Activated naive CD8-positive, alpha-beta T cell treated with anti-CD3 and anti-CD28 coated beads, Interleukin-2, amount 10 ng/mL, durations not matched to agents 7 days and 5 days (primary cell): ENCODE measurements at regions not wholly inside any gene's neighbourhood (a gene's known extent, or its start where the extent isn't known, plus 50 kb on each side); places are given as distances from the start of the nearest gene placed in this dataset.
"Not testable (repeated sequence)": the region's sequence is repeated elsewhere in the genome, so short reads cannot be mapped to it uniquely, and the experiment has no call there.

Experiments
- ATAC-seq: fragments of 150-1000 bp; cut with Tn5 transposase; one replicate; pipeline ENCODE4 v1.10.0; 2021; ENCODE audit warnings: low read depth, moderate library complexity
- POLR2A ChIA-PET: fragments of 350-600 bp; sonication (Branson Sonifier 250); formaldehyde crosslinking; loops from one replicate; lab custom pipeline; 2021; ENCODE audit warnings: antibody characterized with exemption; lab: Charles Lee
- DNase-seq: peaks from one replicate; pipeline ENCODE4 v3.0.0; 2021
- H3K27ac Mint-ChIP-seq: one replicate; pipeline ENCODE4 v1.8.0; 2022; ENCODE audit warnings: mild to moderate bottlenecking, mixed read lengths
- H3K27me3 Mint-ChIP-seq: one replicate; pipeline ENCODE4 v1.8.0; 2022; ENCODE audit warnings: mild to moderate bottlenecking, moderate library complexity, mixed read lengths
- H3K36me3 Mint-ChIP-seq: one replicate; pipeline ENCODE4 v1.8.0; 2021; ENCODE audit warnings: mild to moderate bottlenecking, mixed read lengths
- H3K4me1 Mint-ChIP-seq: one replicate; pipeline ENCODE4 v1.8.0; 2021; ENCODE audit warnings: mixed read lengths
- H3K4me3 Mint-ChIP-seq: one replicate; pipeline ENCODE4 v1.8.0; 2022; ENCODE audit warnings: mild to moderate bottlenecking, moderate library complexity, mixed read lengths
- H3K9me3 Mint-ChIP-seq: one replicate; pipeline ENCODE4 v1.8.0; 2021; ENCODE audit warnings: mixed read lengths

- H3K36me3 Mint-ChIP-seq = no peaks in the 10 kb centered on the region
- POLR2A ChIA-PET = no interaction called here
- DNase-seq = no peak
Measured at GRCh38 chr20:48524582-48524981, 303.2 kb downstream of the PREX1 start.

DNA sequence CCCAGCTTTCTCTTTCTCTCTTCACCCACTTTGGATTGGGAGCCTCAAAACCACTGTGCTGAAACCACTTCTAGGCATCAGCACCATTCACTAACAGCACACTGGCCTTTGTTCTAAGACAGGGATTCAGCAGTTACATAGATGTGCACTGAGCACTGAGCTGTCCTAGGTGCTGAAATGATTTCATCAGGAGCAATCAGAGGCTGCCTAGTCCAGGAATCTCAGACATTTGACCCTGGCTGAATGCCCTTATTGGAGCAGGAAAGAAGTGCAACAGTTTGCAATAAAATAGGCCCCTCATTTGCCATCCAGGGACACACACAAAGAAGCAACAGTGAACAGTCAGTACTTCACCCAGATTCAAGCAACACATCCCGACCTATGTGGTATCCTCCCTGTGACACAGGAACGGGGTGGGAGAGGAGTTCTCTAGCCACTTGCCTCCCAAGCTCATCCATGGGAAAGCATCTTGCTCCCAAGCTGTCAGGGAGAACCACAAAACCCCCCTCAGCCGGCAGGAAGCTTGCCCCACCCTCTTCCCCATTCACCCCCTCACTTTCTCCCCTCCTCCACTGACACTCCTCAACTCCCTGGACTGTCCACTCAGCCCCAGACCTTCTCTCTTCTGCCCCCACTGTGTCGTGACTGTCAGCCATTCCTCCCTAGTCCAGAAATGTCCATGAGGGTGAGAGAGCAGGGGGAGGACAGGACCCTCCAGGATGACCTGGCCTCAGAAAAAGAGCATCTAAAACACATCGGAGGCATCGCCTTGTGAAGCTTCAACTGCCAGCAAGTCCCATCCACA lies 304.4 kb downstream of the PREX1 start:
- POLR2A ChIA-PET = interaction anchor here (0.6 kb wide), 1 partner anchor 100 kb away, joined by 4 read pairs; no protein-coding TSS in a partner anchor
- Mint-ChIP-seq H3K4me3 (no peak overlapping the region), H3K9me3 (no peaks in the 10 kb centered on the region), H3K27me3 (peaks cover 2% of the 10 kb centered on the region), H3K27ac (no peak overlapping the region), H3K4me1 (no peaks in the 10 kb centered on the region), H3K36me3 (no peaks in the 10 kb centered on the region)
- no peak for ATAC-seq
- no peak for DNase-seq

More at GRCh38 chr20:48524582-48524981, 303.2 kb downstream of the PREX1 start:
- no peaks in the 10 kb centered on the region for H3K9me3 Mint-ChIP-seq
- H3K27me3 Mint-ChIP-seq = peaks cover 2% of the 10 kb centered on the region
- no peak overlapping the region for H3K27ac Mint-ChIP-seq
- no peaks in the 10 kb centered on the region for H3K4me1 Mint-ChIP-seq
- H3K4me3 Mint-ChIP-seq = no peak overlapping the region
- ATAC-seq = no peak

- Mint-ChIP-seq H3K36me3 (no peaks in the 10 kb centered on the region), H3K4me1 (no peaks in the 10 kb centered on the region), H3K27me3 (peaks cover 4% of the 10 kb centered on the region), H3K27ac (no peak overlapping the region), H3K4me3 (no peak overlapping the region), H3K9me3 (no peaks in the 10 kb centered on the region)
- POLR2A ChIA-PET = no interaction called here
- ATAC-seq (no peak), DNase-seq (no peak)
Measured at GRCh38 chr20:48521121-48521520, 306.7 kb downstream of the PREX1 start.

DNA sequence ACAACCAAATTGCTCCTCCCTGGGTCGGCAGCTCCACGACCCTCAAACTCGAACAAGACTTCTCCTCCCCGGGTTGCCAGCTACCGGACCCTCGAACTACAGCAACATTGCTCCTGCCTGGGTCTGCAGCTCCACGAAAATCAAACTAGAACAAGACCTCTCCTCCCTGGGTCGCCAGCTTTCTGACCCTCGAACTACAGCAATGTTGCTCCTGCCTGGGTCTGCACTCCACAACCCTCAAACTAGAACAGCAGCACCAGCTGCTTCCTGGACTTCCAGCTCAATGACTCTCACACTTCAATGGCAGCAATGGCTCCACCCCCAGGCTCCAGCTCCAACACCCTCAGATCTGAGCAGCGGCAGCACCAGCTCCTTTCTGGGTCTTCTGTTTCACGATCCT lies 311.6 kb downstream of the PREX1 start:
- not testable (repeated sequence) for H3K4me3 Mint-ChIP-seq, ATAC-seq, H3K9me3 Mint-ChIP-seq, H3K27ac Mint-ChIP-seq, H3K36me3 Mint-ChIP-seq, H3K27me3 Mint-ChIP-seq, DNase-seq, H3K4me1 Mint-ChIP-seq
- POLR2A ChIA-PET = interaction anchor here (0.6 to 1.2 kb wide), 2 partner anchors 621 to 622 kb away, joined by 3 to 9 read pairs; no protein-coding TSS in a partner anchor

GRCh38 chr20:48514577-48514976 lies 313.2 kb downstream of the PREX1 start:
- POLR2A ChIA-PET, DNase-seq, H3K27ac Mint-ChIP-seq, H3K4me1 Mint-ChIP-seq, H3K9me3 Mint-ChIP-seq, H3K27me3 Mint-ChIP-seq, H3K4me3 Mint-ChIP-seq, H3K36me3 Mint-ChIP-seq, ATAC-seq: not testable (repeated sequence)

DNA sequence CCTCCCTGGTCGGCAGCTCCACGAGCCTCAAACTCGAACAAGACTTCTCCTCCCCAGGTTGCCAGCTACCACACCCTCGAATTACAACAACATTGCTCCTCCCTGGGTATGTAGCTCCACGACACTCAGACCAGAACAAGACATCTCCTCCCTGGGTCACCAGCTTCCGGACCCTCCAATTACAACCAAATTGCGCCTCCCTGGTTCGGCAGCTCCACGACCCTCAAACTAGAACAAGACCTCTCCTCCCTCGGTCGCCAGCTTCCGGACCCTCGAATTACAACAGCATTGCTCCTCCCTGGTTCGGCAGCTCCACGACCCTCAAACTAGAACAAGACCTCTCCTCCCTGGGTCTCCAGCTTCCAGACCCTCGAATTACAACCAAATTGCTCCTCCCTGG lies 315.3 kb downstream of the PREX1 start:
- H3K27ac Mint-ChIP-seq, POLR2A ChIA-PET: not testable (repeated sequence)

DNA sequence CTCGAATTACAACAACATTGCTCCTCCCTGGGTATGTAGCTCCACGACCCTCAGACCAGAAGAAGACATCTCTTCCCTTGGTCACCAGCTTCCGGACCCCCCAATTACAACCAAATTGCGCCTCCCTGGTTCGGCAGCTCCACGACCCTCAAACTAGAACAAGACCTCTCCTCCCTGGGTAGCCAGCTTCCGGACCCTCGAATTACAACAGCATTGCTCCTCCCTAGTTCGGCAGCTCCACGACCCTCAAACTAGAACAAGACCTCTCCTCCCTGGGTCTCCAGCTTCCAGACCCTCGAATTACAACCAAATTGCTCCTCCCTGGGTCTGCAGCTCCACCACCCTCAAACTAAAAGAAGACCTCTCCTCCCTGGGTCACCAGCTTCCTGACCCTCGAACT lies 322.7 kb downstream of the PREX1 start:
- DNase-seq, H3K36me3 Mint-ChIP-seq, H3K27ac Mint-ChIP-seq, POLR2A ChIA-PET, H3K9me3 Mint-ChIP-seq, H3K27me3 Mint-ChIP-seq, H3K4me1 Mint-ChIP-seq, ATAC-seq, H3K4me3 Mint-ChIP-seq: not testable (repeated sequence)

More for the DNA sequence above, 315.3 kb downstream of the PREX1 start:
- H3K4me1 Mint-ChIP-seq, H3K9me3 Mint-ChIP-seq, H3K4me3 Mint-ChIP-seq, H3K36me3 Mint-ChIP-seq, H3K27me3 Mint-ChIP-seq, DNase-seq, ATAC-seq: not testable (repeated sequence)

DNA sequence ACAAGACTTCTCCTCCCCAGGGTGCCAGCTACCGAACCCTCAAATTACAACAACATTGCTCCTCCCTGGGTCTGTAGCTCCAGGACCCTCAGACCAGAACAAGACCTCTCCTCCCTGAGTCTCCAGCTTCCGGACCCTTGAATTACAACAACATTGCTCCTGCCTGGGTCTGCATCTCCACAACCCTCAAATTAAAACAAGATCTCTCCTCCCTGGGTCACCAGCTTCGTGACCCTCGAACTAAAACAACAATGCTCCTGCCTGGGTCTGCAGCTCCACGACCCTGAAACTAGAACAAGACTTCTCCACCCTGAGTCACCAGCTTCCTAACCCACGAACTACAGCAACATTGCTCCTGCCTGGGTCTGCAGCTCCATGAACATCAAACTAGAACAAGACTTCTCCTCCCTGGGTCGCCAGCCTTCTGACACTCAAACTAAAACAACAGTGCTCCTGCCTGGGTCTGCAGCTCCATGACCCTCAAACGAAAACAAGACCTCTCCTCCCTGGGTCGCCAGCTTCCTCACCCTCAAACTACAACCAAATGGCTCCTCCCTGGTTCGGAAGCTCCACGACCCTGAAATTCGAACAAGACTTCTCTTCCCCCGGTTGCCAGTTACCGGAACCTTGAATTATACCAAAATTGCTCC lies 324.5 kb downstream of the PREX1 start:
- Mint-ChIP-seq H3K4me1 (no peaks in the 10 kb centered on the region), H3K9me3 (no peaks in the 10 kb centered on the region), H3K4me3 (no peak overlapping the region), H3K27ac (no peak overlapping the region), H3K27me3 (no peaks in the 10 kb centered on the region), H3K36me3 (no peaks in the 10 kb centered on the region)
- ATAC-seq (no peak), DNase-seq (no peak)
- POLR2A ChIA-PET = no interaction called here

DNA sequence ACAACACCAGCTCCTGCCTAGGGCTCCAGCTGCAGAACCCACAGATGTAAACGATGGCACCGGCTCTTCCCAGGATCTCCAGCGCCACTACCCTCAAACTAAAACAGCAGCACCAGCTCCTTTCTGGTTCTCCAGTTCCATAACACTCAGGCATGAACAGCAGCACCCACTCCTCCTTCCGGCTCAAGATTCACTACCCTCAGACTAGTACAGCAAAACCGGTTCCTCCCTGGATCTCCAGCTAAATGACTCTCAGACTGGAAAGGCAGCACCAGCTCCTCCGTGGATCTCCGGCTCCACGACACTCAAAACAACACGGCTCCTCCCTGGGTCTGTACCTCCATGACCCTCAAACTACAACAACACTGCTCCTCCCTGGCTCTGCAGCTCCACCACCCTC lies 325.0 kb downstream of the PREX1 start:
- Mint-ChIP-seq H3K27ac (no peak overlapping the region), H3K9me3 (no peaks in the 10 kb centered on the region), H3K4me1 (no peaks in the 10 kb centered on the region), H3K4me3 (no peak overlapping the region), H3K36me3 (no peaks in the 10 kb centered on the region), H3K27me3 (no peaks in the 10 kb centered on the region)
- POLR2A ChIA-PET = no interaction called here
- DNase-seq (no peak), ATAC-seq (no peak)

- Mint-ChIP-seq H3K27ac (no peak overlapping the region), H3K27me3 (no peaks in the 10 kb centered on the region), H3K36me3 (no peaks in the 10 kb centered on the region), H3K9me3 (no peaks in the 10 kb centered on the region), H3K4me3 (no peak overlapping the region), H3K4me1 (no peaks in the 10 kb centered on the region)
- POLR2A ChIA-PET = no interaction called here
- no peak for ATAC-seq
- DNase-seq = no peak
Measured at GRCh38 chr20:48502016-48502415, 325.8 kb downstream of the PREX1 start.

DNA sequence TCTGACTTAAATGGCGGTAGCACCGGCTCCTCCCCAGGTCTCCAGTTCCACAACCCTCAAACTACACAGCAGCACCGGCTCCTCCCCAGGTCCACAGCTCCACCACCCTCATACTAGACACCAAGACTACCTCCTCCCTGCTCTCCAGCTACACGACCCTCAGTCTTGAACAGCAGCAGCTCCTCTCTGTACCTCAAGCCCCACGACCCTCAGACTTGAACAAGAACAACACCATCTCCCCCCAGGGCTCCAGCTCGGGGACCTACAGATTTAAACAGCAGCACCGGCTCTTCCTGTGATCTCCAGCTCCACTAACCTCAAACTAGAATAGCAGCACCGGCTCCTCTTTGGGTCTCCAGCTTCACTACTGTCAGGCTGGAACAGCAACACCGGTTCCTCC lies 326.9 kb downstream of the PREX1 start:
- ATAC-seq, POLR2A ChIA-PET: not testable (repeated sequence)

DNA sequence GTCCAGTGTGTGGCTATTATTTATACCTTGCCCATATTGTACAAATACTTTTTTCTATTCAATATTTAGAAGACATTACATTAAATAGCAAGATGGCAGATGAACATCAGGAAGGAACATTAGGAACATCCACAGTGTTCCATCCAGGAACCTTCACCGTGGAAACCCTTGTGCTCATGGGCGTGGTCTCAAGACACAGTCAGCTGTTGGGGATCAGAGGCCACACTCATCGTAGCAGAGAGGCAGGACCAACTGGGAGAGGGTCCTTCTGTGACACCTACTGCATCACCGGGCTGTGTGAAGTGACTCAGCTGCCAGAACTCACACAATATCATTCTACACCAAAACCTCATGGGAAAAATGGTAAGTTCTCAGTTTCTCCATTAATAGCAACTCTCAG lies 328.9 kb downstream of the PREX1 start:
- H3K27ac Mint-ChIP-seq, POLR2A ChIA-PET, H3K27me3 Mint-ChIP-seq, DNase-seq, H3K4me1 Mint-ChIP-seq, H3K36me3 Mint-ChIP-seq, H3K4me3 Mint-ChIP-seq, ATAC-seq, H3K9me3 Mint-ChIP-seq: not testable (repeated sequence)

More for the DNA sequence above, 326.9 kb downstream of the PREX1 start:
- not testable (repeated sequence) for DNase-seq, H3K4me1 Mint-ChIP-seq, H3K9me3 Mint-ChIP-seq, H3K36me3 Mint-ChIP-seq, H3K4me3 Mint-ChIP-seq, H3K27me3 Mint-ChIP-seq, H3K27ac Mint-ChIP-seq

DNA sequence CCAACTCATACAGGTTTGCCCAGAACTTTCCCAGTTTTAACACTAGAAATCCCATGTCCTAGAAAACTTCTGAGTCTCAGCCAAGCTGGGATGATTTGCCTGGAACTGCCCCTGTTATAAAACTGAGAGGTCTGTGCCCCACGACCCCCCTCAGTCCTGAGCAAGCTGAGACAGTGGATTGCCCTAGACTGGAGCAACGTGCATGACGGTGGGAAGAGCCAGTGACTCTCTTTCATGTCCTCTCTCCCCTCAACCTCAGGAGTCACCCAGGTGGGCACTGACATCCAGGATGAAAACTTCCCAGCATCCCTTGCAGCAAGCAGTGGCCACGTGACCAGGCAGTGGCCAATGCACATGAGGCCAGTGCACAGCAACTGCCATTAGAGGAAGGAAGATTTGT lies 329.7 kb downstream of the PREX1 start:
- POLR2A ChIA-PET, ATAC-seq, H3K36me3 Mint-ChIP-seq: not testable (repeated sequence)

DNA sequence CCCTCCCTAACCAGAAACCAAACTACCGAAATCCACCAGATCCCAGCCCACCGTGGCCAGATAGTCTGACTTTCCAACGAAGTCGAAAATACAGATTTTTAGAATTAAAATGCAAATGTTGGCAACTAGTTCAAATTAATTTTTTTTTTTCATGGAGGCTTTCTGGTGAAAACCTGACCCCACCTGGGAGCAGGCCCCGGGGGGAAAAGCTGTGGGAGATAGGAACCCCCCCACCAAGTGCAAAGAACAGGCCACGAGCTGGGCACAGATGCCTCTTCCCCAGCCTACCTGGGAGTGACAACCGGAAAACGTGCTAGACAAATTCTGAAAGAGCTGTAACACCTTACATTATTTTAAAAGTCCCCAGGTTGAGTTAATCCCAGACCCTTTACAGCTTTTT lies 333.8 kb downstream of the PREX1 start:
- H3K27ac Mint-ChIP-seq = no peak overlapping the region
- H3K4me3 Mint-ChIP-seq = no peak overlapping the region
- DNase-seq = no peak
- H3K4me1 Mint-ChIP-seq = no peaks in the 10 kb centered on the region
- no peaks in the 10 kb centered on the region for H3K9me3 Mint-ChIP-seq
- no peaks in the 10 kb centered on the region for H3K36me3 Mint-ChIP-seq
- POLR2A ChIA-PET = no interaction called here
- no peak for ATAC-seq
- H3K27me3 Mint-ChIP-seq = no peaks in the 10 kb centered on the region

More for the DNA sequence above, 329.7 kb downstream of the PREX1 start:
- not testable (repeated sequence) for DNase-seq, H3K9me3 Mint-ChIP-seq, H3K27me3 Mint-ChIP-seq, H3K4me1 Mint-ChIP-seq, H3K4me3 Mint-ChIP-seq, H3K27ac Mint-ChIP-seq
